ENCODE measurements at regions not wholly inside any gene's neighbourhood (a gene's known extent, or its start where the extent isn't known, plus 50 kb on each side); places are given as distances from the start of the nearest gene placed in this dataset.
"Not testable (repeated sequence)": the region's sequence is repeated elsewhere in the genome, so short reads cannot be mapped to it uniquely, and the experiment has no call there.

DNA sequence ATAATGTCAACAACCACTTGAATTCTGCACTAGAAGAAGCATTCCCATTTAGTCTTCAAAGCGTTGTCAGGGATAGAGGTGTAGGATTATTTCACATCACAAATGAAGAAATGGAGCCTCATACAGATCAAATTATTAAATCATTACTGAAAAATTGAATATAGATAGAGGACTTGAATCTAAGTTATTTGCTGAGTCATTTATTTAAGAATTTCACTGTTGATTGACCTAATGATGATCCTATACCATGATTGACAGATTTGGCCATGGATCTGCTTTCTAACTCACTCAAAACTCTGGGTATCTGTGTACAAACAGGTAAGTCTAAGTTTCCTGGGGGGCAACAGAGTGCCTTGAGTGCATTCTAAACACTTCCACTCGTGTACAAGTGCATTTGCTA lies 215.9 kb downstream of the BTBD3 start:
- no peak overlapping the region for H3K27ac ChIP-seq
- DNase-seq (ENCODE audit: low spot score): no peak
- H3K4me3 ChIP-seq: no peak overlapping the region
- TF ChIP-seq, protein P1, sequence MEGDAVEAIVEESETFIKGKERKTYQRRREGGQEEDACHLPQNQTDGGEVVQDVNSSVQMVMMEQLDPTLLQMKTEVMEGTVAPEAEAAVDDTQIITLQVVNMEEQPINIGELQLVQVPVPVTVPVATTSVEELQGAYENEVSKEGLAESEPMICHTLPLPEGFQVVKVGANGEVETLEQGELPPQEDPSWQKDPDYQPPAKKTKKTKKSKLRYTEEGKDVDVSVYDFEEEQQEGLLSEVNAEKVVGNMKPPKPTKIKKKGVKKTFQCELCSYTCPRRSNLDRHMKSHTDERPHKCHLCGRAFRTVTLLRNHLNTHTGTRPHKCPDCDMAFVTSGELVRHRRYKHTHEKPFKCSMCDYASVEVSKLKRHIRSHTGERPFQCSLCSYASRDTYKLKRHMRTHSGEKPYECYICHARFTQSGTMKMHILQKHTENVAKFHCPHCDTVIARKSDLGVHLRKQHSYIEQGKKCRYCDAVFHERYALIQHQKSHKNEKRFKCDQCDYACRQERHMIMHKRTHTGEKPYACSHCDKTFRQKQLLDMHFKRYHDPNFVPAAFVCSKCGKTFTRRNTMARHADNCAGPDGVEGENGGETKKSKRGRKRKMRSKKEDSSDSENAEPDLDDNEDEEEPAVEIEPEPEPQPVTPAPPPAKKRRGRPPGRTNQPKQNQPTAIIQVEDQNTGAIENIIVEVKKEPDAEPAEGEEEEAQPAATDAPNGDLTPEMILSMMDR (IDR thresholded peaks at IDR 0.05): no peak

DNA sequence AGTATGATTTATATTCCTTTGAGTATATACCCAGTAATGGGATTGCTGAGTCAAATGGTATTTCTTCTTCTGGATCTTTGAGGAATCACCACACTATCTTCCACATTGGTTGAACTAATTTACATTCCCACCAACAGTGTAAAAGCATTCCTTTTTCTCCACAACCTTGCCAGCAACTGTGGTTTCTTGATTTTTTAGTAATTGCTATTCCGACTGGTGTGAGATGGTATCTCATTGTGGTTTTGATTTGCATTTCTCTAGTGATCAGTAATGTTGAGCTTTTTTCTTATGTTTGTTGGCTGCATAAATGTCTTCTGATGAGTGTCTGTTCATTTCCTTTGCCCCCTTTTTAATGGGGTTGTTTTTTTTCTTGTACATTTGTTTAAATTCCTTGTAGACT lies 228.3 kb downstream of the BTBD3 start:
- DNase-seq (ENCODE audit: low spot score); H3K4me3 ChIP-seq; H3K27ac ChIP-seq: not testable (repeated sequence)

DNA sequence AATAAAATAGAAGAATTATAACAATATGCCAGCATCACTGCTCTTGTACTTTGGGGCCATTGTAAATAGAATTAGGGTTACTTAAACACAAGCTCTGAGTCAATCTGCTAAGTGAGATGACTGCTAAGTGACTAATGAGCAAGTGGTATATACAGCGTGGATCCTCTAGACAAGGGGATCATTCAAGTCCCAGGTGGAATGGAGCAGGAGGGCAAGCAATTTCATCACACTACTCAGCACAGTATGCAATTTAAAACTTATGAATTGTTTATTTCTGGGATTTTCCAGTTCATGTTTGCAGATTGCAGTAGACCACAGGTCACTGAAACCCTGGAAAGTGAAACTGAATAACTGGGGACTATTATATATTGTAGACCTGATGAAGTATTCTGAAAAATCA lies 235.3 kb downstream of the BTBD3 start:
- Histone ChIP-seq H3K27ac (no peak overlapping the region), H3K4me3 (no peak overlapping the region)
- TF ChIP-seq, protein P1 (IDR thresholded peaks at IDR 0.05): no peak
- DNase-seq (ENCODE audit: low spot score): no peak

DNA sequence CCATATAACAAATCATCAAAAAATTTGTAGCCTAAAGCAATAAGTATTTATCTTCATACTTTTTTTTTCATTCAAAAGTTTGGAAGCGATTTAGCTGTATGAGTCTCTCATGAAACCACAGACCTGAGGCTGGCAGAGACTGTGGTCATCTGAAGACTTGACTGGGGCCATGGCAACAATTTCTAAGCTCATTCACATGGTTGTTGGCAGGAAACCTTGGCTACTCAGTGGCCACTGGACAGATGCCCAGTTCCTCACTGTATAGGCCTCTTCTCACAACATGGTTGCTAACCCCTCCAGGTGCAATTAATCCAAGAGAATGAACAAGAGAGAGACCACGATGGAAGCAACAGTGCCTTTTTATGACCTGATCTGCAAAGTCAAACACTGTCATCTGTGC lies 235.9 kb downstream of the BTBD3 start:
- TF ChIP-seq, protein P1 (IDR thresholded peaks at IDR 0.05): no peak
- DNase-seq (ENCODE audit: low spot score): no peak
- no peak overlapping the region for H3K27ac ChIP-seq
- no peak overlapping the region for H3K4me3 ChIP-seq

DNA sequence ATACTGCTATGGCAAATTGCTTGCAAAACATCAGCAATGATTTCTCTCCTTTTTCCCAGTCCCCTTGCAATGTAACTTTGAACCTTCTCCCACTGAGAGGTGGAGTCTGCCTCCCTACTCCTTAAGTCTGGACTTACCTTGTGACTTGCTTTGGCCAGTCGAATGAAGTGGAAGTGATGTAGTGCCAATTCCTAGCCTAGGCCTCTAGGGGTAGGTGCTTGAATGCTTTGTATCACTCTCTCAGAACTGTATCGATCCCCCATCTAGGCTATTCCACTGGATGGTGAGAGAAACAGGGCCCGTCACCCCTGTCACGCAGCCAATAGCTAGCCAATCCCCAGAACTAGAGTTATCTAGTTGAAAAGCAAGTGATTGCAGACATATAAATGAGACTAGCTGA lies 238.6 kb downstream of the BTBD3 start:
- H3K27ac ChIP-seq: no peak overlapping the region
- no peak overlapping the region for H3K4me3 ChIP-seq
- TF ChIP-seq, protein P1 (IDR thresholded peaks at IDR 0.05): no peak
- no peak for DNase-seq (ENCODE audit: low spot score)

DNA sequence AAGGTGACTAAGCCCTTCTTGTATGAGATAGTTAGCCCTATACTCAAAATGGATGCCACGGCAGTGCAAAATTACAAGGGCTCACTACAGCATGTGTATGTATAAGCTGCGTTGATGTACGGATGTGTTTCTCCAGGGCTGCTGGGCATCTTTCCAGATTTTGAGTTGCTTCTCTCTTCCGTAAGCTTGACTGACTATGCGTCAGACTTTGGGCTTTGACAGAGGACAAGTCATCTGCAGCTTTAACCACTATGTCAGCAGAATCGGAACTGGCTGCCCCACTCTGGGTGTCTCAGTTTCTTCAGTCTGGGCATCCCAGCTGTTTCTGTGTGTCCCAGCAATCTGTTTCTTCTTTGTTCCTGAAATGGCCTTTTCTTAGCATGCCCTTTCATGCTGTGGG lies 241.6 kb downstream of the BTBD3 start:
- Histone ChIP-seq H3K27ac (no peak overlapping the region), H3K4me3 (no peak overlapping the region)
- no peak for DNase-seq (ENCODE audit: low spot score)
- TF ChIP-seq, protein P1 (IDR thresholded peaks at IDR 0.05): no peak

DNA sequence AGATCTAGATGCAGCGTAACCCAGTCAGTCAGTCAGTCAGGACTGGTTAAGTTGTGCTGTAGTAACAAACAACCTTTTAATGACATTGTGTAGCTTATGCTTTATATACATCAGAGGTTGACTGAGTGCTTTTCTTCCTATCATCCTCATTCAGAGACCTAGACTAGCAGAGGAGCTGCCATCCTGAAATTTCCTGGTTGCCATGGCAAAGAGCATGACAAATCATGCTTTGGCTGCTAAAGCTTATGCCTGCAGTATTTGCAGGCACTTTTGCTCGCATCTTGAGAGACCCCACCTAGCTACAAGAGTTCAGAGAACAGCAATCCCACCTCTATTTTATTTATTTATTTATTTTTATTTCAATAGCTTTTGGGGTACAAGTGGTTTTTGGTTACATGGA lies 244.0 kb downstream of the BTBD3 start:
- H3K4me3 ChIP-seq: no peak overlapping the region
- DNase-seq (ENCODE audit: low spot score): no peak
- TF ChIP-seq, protein P1 (IDR thresholded peaks at IDR 0.05): no peak

More for the DNA sequence above, 244.0 kb downstream of the BTBD3 start:
- H3K27ac ChIP-seq: no peak overlapping the region
